DND-41 (cell line): ENCODE measurements at regions not wholly inside any gene's neighbourhood (a gene's known extent, or its start where the extent isn't known, plus 50 kb on each side); places are given as distances from the start of the nearest gene placed in this dataset.

Experiments used
- ATAC-seq: fragments of 200-7000 bp; cut with Tn5 transposase; 3 replicates; pipeline ENCODE4 v1.9.1; 2021; ENCODE audit warnings: low read depth; ENCODE audit not compliant: insufficient read depth
- DNase-seq: peaks from one replicate; pipeline ENCODE4 v3.0.0-alpha.2; 2020
- H2AFZ ChIP-seq: 2 replicates; pipeline ENCODE4 v1.6.0; 2012; ENCODE audit warnings: low read depth, low read length
- H3K27ac ChIP-seq: 2 replicates; pipeline ENCODE4 v1.5.1; 2012; ENCODE audit warnings: low read length, inconsistent platforms
- H3K27me3 ChIP-seq: fragments of 200-600 bp; sonication (generic); 2 replicates; pipeline ENCODE4 v1.6.0; 2012; ENCODE audit warnings: low read length, mild to moderate bottlenecking, inconsistent platforms; ENCODE audit not compliant: insufficient read depth, poor library complexity
- H3K36me3 ChIP-seq: 2 replicates; pipeline ENCODE4 v1.5.1; 2012; ENCODE audit warnings: low read length, inconsistent platforms; ENCODE audit not compliant: insufficient read depth
- H3K4me1 ChIP-seq: 2 replicates; pipeline ENCODE4 v1.5.1; 2012; ENCODE audit warnings: mild to moderate bottlenecking, low read length; ENCODE audit not compliant: insufficient read depth
- H3K4me2 ChIP-seq: 2 replicates; pipeline ENCODE4 v1.6.0; 2012; ENCODE audit warnings: mild to moderate bottlenecking, moderate library complexity, low read length, inconsistent platforms; ENCODE audit not compliant: insufficient read depth
- H3K4me3 ChIP-seq, 2 experiments: fragments of 200-600 bp in 1 of 2; shearing (Covaris generic) in 1 of 2; 2 replicates each; pipeline ENCODE4 v1.5.1; 2012 to 2016; ENCODE audit warnings: inconsistent platforms in 2 of 2, low read length in 2 of 2, mild to moderate bottlenecking in 2 of 2, low read depth in 1 of 2, moderate library complexity in 1 of 2
- H3K79me2 ChIP-seq: 2 replicates; pipeline ENCODE4 v1.6.0; 2012; ENCODE audit warnings: low read length, inconsistent platforms; ENCODE audit not compliant: insufficient read depth
- H3K9ac ChIP-seq: 2 replicates; pipeline ENCODE4 v1.6.0; 2012; ENCODE audit warnings: low read depth, mild to moderate bottlenecking, inconsistent platforms, low read length, moderate library complexity
- H3K9me3 ChIP-seq: 2 replicates; pipeline ENCODE4 v1.5.1; 2012; ENCODE audit warnings: low read length, moderate library complexity, mild to moderate bottlenecking, inconsistent platforms; ENCODE audit not compliant: insufficient read depth, severe bottlenecking
- H4K20me1 ChIP-seq: 2 replicates; pipeline ENCODE4 v1.6.0; 2012; ENCODE audit warnings: low read length; ENCODE audit not compliant: insufficient read depth
- EZH2 ChIP-seq: IDR thresholded peaks from 3 replicates; pipeline ENCODE4 v1.6.1; 2012; ENCODE audit warnings: borderline replicate concordance, low read depth, mild to moderate bottlenecking, moderate library complexity, low read length, inconsistent platforms; ENCODE audit not compliant: severe bottlenecking
- TF ChIP-seq, protein P1 (sequence below): IDR thresholded peaks from 2 replicates; pipeline ENCODE4 v1.5.1; 2012; ENCODE audit warnings: borderline replicate concordance, low read length, moderate library complexity, mild to moderate bottlenecking; ENCODE audit not compliant: poor library complexity, severe bottlenecking; ENCODE audit errors: extremely low read depth

DNA sequence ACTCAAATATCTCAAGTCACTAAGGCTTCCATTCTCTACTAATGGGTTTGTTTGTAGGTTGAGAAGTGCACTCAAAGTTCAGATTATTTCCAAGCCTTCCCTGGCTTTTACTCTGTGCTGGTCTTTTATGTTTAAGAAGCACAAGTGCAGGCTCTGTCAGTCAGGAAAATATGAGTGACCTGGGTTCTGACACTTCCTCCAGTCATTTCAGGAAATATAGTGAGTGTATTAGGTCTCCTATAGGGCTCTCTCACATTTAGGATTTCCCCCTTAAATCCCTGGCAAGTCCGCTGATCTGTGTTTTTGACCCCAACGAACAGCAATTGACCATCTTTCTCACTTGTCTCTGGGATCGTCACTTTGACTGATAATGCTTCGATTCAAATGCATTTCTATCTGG lies 210.2 kb downstream of the ARPP21 start:
- no peak overlapping the region for H3K9ac ChIP-seq
- ATAC-seq (no peak), DNase-seq (no peak)
- no peaks in the 10 kb centered on the region for H3K27me3 ChIP-seq
- no peaks in the 10 kb centered on the region for H3K36me3 ChIP-seq
- no peaks in the 10 kb centered on the region for H3K79me2 ChIP-seq
- no peak overlapping the region for H3K27ac ChIP-seq
- TF ChIP-seq, protein P1, sequence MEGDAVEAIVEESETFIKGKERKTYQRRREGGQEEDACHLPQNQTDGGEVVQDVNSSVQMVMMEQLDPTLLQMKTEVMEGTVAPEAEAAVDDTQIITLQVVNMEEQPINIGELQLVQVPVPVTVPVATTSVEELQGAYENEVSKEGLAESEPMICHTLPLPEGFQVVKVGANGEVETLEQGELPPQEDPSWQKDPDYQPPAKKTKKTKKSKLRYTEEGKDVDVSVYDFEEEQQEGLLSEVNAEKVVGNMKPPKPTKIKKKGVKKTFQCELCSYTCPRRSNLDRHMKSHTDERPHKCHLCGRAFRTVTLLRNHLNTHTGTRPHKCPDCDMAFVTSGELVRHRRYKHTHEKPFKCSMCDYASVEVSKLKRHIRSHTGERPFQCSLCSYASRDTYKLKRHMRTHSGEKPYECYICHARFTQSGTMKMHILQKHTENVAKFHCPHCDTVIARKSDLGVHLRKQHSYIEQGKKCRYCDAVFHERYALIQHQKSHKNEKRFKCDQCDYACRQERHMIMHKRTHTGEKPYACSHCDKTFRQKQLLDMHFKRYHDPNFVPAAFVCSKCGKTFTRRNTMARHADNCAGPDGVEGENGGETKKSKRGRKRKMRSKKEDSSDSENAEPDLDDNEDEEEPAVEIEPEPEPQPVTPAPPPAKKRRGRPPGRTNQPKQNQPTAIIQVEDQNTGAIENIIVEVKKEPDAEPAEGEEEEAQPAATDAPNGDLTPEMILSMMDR = no peak
- TF ChIP-seq EZH2 = no peak
- no peaks in the 10 kb centered on the region for H3K4me1 ChIP-seq
- no peaks in the 10 kb centered on the region for H4K20me1 ChIP-seq
- H3K4me2 ChIP-seq = no peak overlapping the region
- no peak overlapping the region for H2AFZ ChIP-seq
- no peaks in the 10 kb centered on the region for H3K9me3 ChIP-seq
- no peak overlapping the region for H3K4me3 ChIP-seq

DNA sequence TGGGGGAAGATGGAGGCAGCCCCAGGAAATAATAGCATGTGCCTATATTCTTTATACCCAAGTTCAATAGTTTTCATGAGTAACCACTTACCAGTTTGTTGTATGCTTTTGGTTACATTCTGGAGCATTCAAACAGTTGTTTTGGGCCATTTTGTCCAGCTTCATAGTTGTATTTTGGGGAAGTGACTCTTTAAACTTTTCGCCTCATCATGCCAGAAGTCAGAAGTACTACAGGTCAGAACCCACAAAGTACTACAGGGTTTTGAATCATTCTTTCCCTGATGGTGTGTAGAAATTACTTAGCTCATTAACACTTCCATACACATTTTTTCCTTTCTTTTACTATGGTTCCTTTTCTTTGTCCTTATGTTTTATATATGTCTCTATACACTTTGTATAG lies 210.6 kb downstream of the ARPP21 start:
- TF ChIP-seq, protein P1 = no peak
- no peak for TF ChIP-seq EZH2
- ATAC-seq (no peak), DNase-seq (no peak)

DNA sequence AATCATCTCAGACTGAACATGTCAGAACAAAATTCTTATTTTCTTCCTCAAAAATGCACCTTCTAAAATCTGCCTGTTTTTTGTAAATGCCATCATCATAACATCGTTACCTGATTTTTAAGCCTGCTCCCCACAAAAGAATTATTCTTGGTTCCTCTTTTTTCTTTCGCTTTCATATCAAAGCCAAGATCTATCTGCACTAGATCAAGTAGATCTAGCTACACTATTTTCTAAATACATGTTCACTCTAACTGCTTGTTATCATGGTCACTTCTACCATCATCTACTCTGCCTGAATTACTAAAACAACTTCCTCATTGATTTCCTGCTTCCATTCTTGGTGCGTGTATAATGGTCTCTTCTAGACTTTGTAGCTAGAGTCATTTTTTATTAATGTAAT lies 217.7 kb downstream of the ARPP21 start:
- TF ChIP-seq EZH2 = no peak
- TF ChIP-seq, protein P1 = no peak
- no peak for ATAC-seq
- Histone ChIP-seq H3K9ac (no peak overlapping the region), H3K79me2 (no peaks in the 10 kb centered on the region), H3K27me3 (no peaks in the 10 kb centered on the region), H3K27ac (no peak overlapping the region), H4K20me1 (no peaks in the 10 kb centered on the region), H3K36me3 (no peaks in the 10 kb centered on the region), H3K4me2 (no peak overlapping the region), H3K4me3 (no peak overlapping the region), H3K4me1 (no peaks in the 10 kb centered on the region), H2AFZ (no peak overlapping the region), H3K9me3 (no peaks in the 10 kb centered on the region)
- DNase-seq = no peak

More for the DNA sequence above, 210.6 kb downstream of the ARPP21 start:
- Histone ChIP-seq H2AFZ (no peak overlapping the region), H3K9ac (no peak overlapping the region), H3K9me3 (no peaks in the 10 kb centered on the region), H3K4me3 (no peak overlapping the region), H3K4me2 (no peak overlapping the region), H3K27ac (no peak overlapping the region), H3K36me3 (no peaks in the 10 kb centered on the region), H3K27me3 (no peaks in the 10 kb centered on the region), H4K20me1 (no peaks in the 10 kb centered on the region), H3K79me2 (no peaks in the 10 kb centered on the region), H3K4me1 (no peaks in the 10 kb centered on the region)

DNA sequence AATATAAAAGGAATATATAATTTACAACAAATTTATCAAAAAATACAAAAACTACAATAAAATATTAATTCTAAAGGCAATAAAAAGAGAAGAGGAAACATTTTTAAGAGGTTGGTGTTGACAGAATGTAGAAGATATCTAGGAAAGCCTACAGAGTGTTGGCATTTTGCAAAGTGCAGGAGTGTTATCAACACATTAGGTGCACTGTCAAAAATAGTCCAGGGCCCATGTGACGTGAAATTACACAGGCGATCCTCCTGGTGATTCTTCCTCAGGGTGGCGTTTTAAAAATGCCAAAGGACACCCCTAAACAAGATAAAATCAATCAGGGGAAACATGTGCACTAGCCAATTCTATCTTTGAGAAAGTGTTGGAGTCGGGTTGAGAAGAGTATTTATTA lies 222.7 kb downstream of the ARPP21 start:
- Histone ChIP-seq H3K27ac (no peak overlapping the region), H3K27me3 (no peaks in the 10 kb centered on the region), H4K20me1 (no peaks in the 10 kb centered on the region), H3K4me1 (no peaks in the 10 kb centered on the region), H3K4me3 (no peak overlapping the region), H3K9me3 (no peaks in the 10 kb centered on the region), H3K79me2 (no peaks in the 10 kb centered on the region), H3K4me2 (no peak overlapping the region), H3K9ac (no peak overlapping the region), H3K36me3 (no peaks in the 10 kb centered on the region), H2AFZ (no peak overlapping the region)
- no peak for DNase-seq
- ATAC-seq = no peak
- TF ChIP-seq, protein P1 = no peak
- no peak for TF ChIP-seq EZH2
